ENCODE measurements at regions not wholly inside any gene's neighbourhood (a gene's known extent, or its start where the extent isn't known, plus 50 kb on each side); places are given as distances from the start of the nearest gene placed in this dataset.

DNA sequence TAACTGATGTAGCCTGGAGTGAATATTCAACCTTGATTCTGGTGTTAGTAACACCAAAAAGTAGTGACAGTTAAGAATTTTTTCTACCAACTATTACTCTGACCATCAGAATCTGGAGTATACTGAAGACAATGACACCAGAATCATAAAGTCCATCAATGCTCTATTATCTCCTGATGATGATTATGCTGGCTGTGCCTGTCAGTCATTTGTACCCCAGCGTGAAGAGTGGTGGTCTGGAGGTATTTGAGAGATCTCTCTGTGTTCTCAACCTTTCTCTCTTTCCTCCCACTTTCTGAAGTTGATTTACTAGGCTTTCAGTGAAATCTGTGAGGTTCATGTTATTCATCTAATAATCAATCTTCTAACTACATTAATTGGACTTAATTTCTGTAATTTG, 615.4 kb downstream of the SLC16A7 start:
- TF ChIP-seq, protein P1, sequence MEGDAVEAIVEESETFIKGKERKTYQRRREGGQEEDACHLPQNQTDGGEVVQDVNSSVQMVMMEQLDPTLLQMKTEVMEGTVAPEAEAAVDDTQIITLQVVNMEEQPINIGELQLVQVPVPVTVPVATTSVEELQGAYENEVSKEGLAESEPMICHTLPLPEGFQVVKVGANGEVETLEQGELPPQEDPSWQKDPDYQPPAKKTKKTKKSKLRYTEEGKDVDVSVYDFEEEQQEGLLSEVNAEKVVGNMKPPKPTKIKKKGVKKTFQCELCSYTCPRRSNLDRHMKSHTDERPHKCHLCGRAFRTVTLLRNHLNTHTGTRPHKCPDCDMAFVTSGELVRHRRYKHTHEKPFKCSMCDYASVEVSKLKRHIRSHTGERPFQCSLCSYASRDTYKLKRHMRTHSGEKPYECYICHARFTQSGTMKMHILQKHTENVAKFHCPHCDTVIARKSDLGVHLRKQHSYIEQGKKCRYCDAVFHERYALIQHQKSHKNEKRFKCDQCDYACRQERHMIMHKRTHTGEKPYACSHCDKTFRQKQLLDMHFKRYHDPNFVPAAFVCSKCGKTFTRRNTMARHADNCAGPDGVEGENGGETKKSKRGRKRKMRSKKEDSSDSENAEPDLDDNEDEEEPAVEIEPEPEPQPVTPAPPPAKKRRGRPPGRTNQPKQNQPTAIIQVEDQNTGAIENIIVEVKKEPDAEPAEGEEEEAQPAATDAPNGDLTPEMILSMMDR (IDR thresholded peaks at IDR 0.05), result no peak
- no peak for TF ChIP-seq POLR2A (IDR thresholded peaks at IDR 0.05)

Measured in right lobe of liver (tissue), 4 donors.